Vagina (tissue), 2 donors: ENCODE measurements at regions not wholly inside any gene's neighbourhood (a gene's known extent, or its start where the extent isn't known, plus 50 kb on each side); places are given as distances from the start of the nearest gene placed in this dataset.

Source experiments
- POLR2A ChIP-seq, 2 donors: fragments of 450-650 bp; IDR thresholded peaks; one replicate each; pipeline ENCODE4 v1.6.1; 2017; ENCODE audit warnings: antibody characterized with exemption in 2 of 2, mild to moderate bottlenecking in 2 of 2, moderate library complexity in 2 of 2
- TF ChIP-seq, protein P1 (sequence below), 3 experiments: fragments of 450-650 bp in 2 of 3; fragments of 200-600 bp in 1 of 3; sonication (generic) in 1 of 3; IDR thresholded peaks; one replicate each; pipeline ENCODE4 v1.5.1; 2017 to 2019; ENCODE audit warnings: antibody characterized with exemption in 3 of 3, mild to moderate bottlenecking in 2 of 3, moderate library complexity in 2 of 3

DNA sequence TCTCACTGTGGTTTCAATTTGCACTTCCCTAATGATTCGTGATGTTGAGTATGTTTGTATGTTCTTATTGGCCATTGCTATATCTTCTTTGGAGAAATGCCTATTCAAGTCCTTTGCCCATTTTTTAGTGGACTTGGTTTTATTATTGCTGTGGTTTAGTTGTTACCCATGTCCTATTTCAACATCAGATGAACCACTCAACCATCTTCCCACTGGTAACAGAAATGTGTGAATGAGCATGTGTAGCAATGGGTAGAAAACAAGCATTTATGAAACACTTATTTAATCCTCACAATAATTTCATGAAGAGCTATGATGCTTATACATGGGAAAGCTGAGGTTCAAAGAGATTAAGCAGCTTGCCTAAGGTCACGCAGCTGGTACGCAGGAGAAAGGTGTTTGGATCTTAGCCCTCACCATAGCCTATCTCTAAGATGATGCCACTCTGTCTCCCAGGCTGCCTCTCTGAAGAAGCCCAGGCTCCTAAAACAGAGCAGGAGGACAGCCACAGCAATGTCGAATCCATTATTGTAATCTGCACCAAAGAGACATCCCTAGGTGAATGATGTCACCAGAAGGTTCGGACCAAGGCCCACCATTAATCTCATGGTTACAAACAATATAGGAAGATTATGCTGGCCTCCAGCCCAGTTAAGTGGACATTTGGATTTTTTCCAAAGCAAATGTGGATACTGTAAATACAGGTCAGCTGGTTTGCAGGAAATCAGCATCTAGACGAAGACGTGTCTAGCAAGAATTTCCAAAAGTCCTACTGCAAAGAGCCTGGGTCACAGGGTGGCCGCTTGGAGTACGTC is 447.6 kb upstream of the ZMIZ1 start:
- TF ChIP-seq, protein P1, sequence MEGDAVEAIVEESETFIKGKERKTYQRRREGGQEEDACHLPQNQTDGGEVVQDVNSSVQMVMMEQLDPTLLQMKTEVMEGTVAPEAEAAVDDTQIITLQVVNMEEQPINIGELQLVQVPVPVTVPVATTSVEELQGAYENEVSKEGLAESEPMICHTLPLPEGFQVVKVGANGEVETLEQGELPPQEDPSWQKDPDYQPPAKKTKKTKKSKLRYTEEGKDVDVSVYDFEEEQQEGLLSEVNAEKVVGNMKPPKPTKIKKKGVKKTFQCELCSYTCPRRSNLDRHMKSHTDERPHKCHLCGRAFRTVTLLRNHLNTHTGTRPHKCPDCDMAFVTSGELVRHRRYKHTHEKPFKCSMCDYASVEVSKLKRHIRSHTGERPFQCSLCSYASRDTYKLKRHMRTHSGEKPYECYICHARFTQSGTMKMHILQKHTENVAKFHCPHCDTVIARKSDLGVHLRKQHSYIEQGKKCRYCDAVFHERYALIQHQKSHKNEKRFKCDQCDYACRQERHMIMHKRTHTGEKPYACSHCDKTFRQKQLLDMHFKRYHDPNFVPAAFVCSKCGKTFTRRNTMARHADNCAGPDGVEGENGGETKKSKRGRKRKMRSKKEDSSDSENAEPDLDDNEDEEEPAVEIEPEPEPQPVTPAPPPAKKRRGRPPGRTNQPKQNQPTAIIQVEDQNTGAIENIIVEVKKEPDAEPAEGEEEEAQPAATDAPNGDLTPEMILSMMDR (IDR thresholded peaks at IDR 0.05), result no peak
- no peak for TF ChIP-seq POLR2A (IDR thresholded peaks at IDR 0.05)
